Caco-2 (cell line): ENCODE measurements at regions not wholly inside any gene's neighbourhood (a gene's known extent, or its start where the extent isn't known, plus 50 kb on each side); places are given as distances from the start of the nearest gene placed in this dataset.
"Not testable (repeated sequence)": the region's sequence is repeated elsewhere in the genome, so short reads cannot be mapped to it uniquely, and the experiment has no call there.

Experiments
- BruUV-seq: library from RNA; stranded (reverse); fragments of 400-500 nt; replicated peaks from 2 replicates; lab custom pipeline; 2021; lab: Mats Ljungman, UMichigan
- CTCF ChIA-PET: fragments of 300-600 bp; sonication (Branson Sonifier 250); formaldehyde crosslinking; loops from one replicate; lab custom pipeline; 2022; ENCODE audit warnings: antibody characterized with exemption; lab: Charles Lee
- POLR2A ChIA-PET: fragments of 300-600 bp; sonication (Branson Sonifier 250); formaldehyde crosslinking; loops from one replicate; lab custom pipeline; 2022; ENCODE audit warnings: antibody characterized with exemption; lab: Charles Lee
- DNase-seq, 2 experiments: peaks; one replicate each; pipeline versions ENCODE4 v3.0.0 to v3.0.0-alpha.2; 2020 to 2022
- H3K27me3 ChIP-seq: replicated peaks from 2 replicates; pipeline ENCODE4 v1.6.0; 2011; ENCODE audit warnings: low read length; ENCODE audit not compliant: control insufficient read depth, insufficient read depth
- H3K36me3 ChIP-seq: 2 replicates; pipeline ENCODE4 v1.5.1; 2011; ENCODE audit warnings: low read length; ENCODE audit not compliant: control insufficient read depth, insufficient read depth
- H3K4me1 ChIP-seq: fragments of 250-450 bp; sonication (Bioruptor Pico); 2 replicates; pipeline ENCODE4 v1.5.1; 2020; ENCODE audit warnings: mild to moderate bottlenecking
- H3K4me3 ChIP-seq: 2 replicates; pipeline ENCODE4 v1.5.1; 2011; ENCODE audit warnings: low read depth, mild to moderate bottlenecking, control low read depth, low read length
- H3K9me3 ChIP-seq: fragments of 250-450 bp; sonication (Bioruptor Pico); 2 replicates; pipeline ENCODE4 v1.5.1; 2020; ENCODE audit warnings: mild to moderate bottlenecking, moderate library complexity
- H3K27ac Mint-ChIP-seq: one replicate; pipeline ENCODE4 v1.8.0; 2022; ENCODE audit warnings: mixed read lengths; ENCODE audit not compliant: unreplicated experiment
- H3K27me3 Mint-ChIP-seq: one replicate; pipeline ENCODE4 v1.8.0; 2022; ENCODE audit warnings: mixed read lengths; ENCODE audit not compliant: insufficient read depth, unreplicated experiment
- H3K36me3 Mint-ChIP-seq: one replicate; pipeline ENCODE4 v1.8.0; 2022; ENCODE audit warnings: mild to moderate bottlenecking, mixed read lengths; ENCODE audit not compliant: insufficient read depth, unreplicated experiment
- H3K4me1 Mint-ChIP-seq: one replicate; pipeline ENCODE4 v1.8.0; 2022; ENCODE audit warnings: low read depth, mixed read lengths; ENCODE audit not compliant: unreplicated experiment
- H3K4me3 Mint-ChIP-seq: one replicate; pipeline ENCODE4 v1.8.0; 2022; ENCODE audit warnings: mild to moderate bottlenecking, moderate library complexity, mixed read lengths; ENCODE audit not compliant: unreplicated experiment
- H3K9me3 Mint-ChIP-seq: one replicate; pipeline ENCODE4 v1.8.0; 2022; ENCODE audit warnings: mixed read lengths; ENCODE audit not compliant: unreplicated experiment
- CTCF ChIP-seq, 2 experiments: fragments of 200-600 bp in 1 of 2; IDR thresholded peaks; 1 replicate in 1 of 2; 2 replicates in 1 of 2; pipeline versions ENCODE4 v1.5.1 to v1.8.0; 2011 to 2022; ENCODE audit warnings: antibody characterized with exemption in 1 of 2, control low read depth in 1 of 2, inconsistent platforms in 1 of 2, low read depth in 1 of 2, low read length in 1 of 2, mild to moderate bottlenecking in 1 of 2, moderate library complexity in 1 of 2; ENCODE audit not compliant: insufficient read depth in 1 of 2, severe bottlenecking in 1 of 2, unreplicated experiment in 1 of 2
- intact Hi-C: fragments of 100-400 bp; cut with micrococcal nuclease; formaldehyde crosslinking; loops from one replicate; pipeline ENCODE4 v1.10.0; 2022; ENCODE audit not compliant: unreplicated experiment

GRCh38 chr12:85626784-85627171, 209.4 kb downstream of the RASSF9 start:
- no TSS peak for BruUV-seq
- H3K9me3 ChIP-seq = no peaks in the 10 kb centered on the region
- no peak overlapping the region for H3K27ac Mint-ChIP-seq
- H3K27me3 ChIP-seq = no peaks in the 10 kb centered on the region
- H3K9me3 Mint-ChIP-seq = peaks cover 9% of the 10 kb centered on the region
- no peaks in the 10 kb centered on the region for H3K27me3 Mint-ChIP-seq
- H3K36me3 ChIP-seq = no peaks in the 10 kb centered on the region
- POLR2A ChIA-PET = no interaction called here
- no peaks in the 10 kb centered on the region for H3K4me1 Mint-ChIP-seq
- H3K4me3 ChIP-seq = no peak overlapping the region
- no peak for DNase-seq
- H3K36me3 Mint-ChIP-seq = no peaks in the 10 kb centered on the region
- CTCF ChIA-PET = no interaction called here
- TF ChIP-seq CTCF (IDR thresholded peaks at IDR 0.05; ENCODE audit: insufficient read depth in 1 of 2, low read depth in 1 of 2, low read length in 1 of 2, severe bottlenecking in 1 of 2, unreplicated experiment in 1 of 2) = no peak
- no peaks in the 10 kb centered on the region for H3K4me1 ChIP-seq
- no peak overlapping the region for H3K4me3 Mint-ChIP-seq
- intact Hi-C loops = no loop called here

- Histone ChIP-seq H3K36me3 (no peaks in the 10 kb centered on the region), H3K27me3 (no peaks in the 10 kb centered on the region), H3K4me3 (no peak overlapping the region), H3K4me1 (no peaks in the 10 kb centered on the region), H3K9me3 (no peaks in the 10 kb centered on the region)
- no TSS peak for BruUV-seq
- no peaks in the 10 kb centered on the region for H3K27me3 Mint-ChIP-seq
- CTCF ChIA-PET = no interaction called here
- H3K27ac Mint-ChIP-seq = no peak overlapping the region
- TF ChIP-seq CTCF (IDR thresholded peaks at IDR 0.05; ENCODE audit: insufficient read depth in 1 of 2, low read depth in 1 of 2, low read length in 1 of 2, severe bottlenecking in 1 of 2, unreplicated experiment in 1 of 2) = no peak
- H3K9me3 Mint-ChIP-seq = peaks cover 9% of the 10 kb centered on the region
- intact Hi-C loops = no loop called here
- no peak for DNase-seq
- no peak overlapping the region for H3K4me3 Mint-ChIP-seq
- POLR2A ChIA-PET = no interaction called here
- H3K36me3 Mint-ChIP-seq = no peaks in the 10 kb centered on the region
- no peaks in the 10 kb centered on the region for H3K4me1 Mint-ChIP-seq
These were observed 208.6 kb downstream of the RASSF9 start for GRCh38 chr12:85627584-85627983.

- H3K9me3 ChIP-seq, H3K4me3 ChIP-seq, H3K27ac Mint-ChIP-seq, POLR2A ChIA-PET, CTCF ChIA-PET, H3K27me3 Mint-ChIP-seq, DNase-seq, H3K9me3 Mint-ChIP-seq, H3K36me3 Mint-ChIP-seq, H3K36me3 ChIP-seq, intact Hi-C loops, H3K4me1 ChIP-seq, H3K27me3 ChIP-seq, H3K4me1 Mint-ChIP-seq, BruUV-seq, H3K4me3 Mint-ChIP-seq: not testable (repeated sequence)
These were observed 207.6 kb downstream of the RASSF9 start for GRCh38 chr12:85628562-85628961.

- ChIA-PET CTCF (no interaction called here), POLR2A (no interaction called here)
- H3K27ac Mint-ChIP-seq = no peak overlapping the region
- Histone ChIP-seq H3K27me3 (no peaks in the 10 kb centered on the region), H3K36me3 (no peaks in the 10 kb centered on the region), H3K9me3 (no peaks in the 10 kb centered on the region), H3K4me3 (no peak overlapping the region), H3K4me1 (no peaks in the 10 kb centered on the region)
- no peaks in the 10 kb centered on the region for H3K36me3 Mint-ChIP-seq
- no peaks in the 10 kb centered on the region for H3K27me3 Mint-ChIP-seq
- H3K9me3 Mint-ChIP-seq = peaks cover 9% of the 10 kb centered on the region
- no peak overlapping the region for H3K4me3 Mint-ChIP-seq
- no peak for TF ChIP-seq CTCF (IDR thresholded peaks at IDR 0.05; ENCODE audit: insufficient read depth in 1 of 2, low read depth in 1 of 2, low read length in 1 of 2, severe bottlenecking in 1 of 2, unreplicated experiment in 1 of 2)
- no TSS peak for BruUV-seq
- intact Hi-C loops = no loop called here
- DNase-seq = no peak
- H3K4me1 Mint-ChIP-seq = no peaks in the 10 kb centered on the region
These were observed 205.4 kb downstream of the RASSF9 start for GRCh38 chr12:85630851-85631250.
